ENCODE measurements at regions not wholly inside any gene's neighbourhood (a gene's known extent, or its start where the extent isn't known, plus 50 kb on each side); places are given as distances from the start of the nearest gene placed in this dataset.

DNA sequence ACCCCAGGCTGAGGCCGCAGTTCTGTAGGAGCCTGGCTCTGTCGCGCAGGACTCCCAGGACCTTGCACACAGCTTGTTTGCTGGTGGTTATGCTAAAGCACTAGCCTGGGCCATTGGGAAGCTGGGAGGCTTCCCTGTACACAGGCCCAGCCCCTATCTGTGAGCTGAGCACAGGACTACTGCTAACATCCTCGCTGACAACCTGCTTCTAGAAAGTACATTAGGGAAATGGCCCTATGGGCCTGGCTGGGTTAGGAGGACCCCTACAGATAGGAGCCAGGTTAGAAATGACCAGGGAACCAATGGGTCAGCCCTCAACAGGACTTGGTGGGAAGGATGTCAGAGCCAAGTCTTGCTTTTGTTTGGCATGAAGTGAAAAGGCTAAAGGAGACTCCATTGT, 219.4 kb upstream of the LNX1 start:
- H3K4me1 ChIP-seq (ENCODE audit: insufficient read depth), result no peaks in the 10 kb centered on the region
- H3K9me2 ChIP-seq (replicated peaks; ENCODE audit: insufficient read depth), result no peaks in the 10 kb centered on the region
- H3K9me3 ChIP-seq (ENCODE audit: low read depth), result no peaks in the 10 kb centered on the region
- no peaks in the 10 kb centered on the region for H3K27me3 ChIP-seq
- H3K4me3 ChIP-seq, result no peak overlapping the region
- H3K27ac ChIP-seq, result no peak overlapping the region
- 99% methylated on average over 4 of the region's 4 CpGs for whole genome bisulfite sequencing (ENCODE audit: low lambda C conversion rate, missing lambda C conversion rate)
- H2AFZ ChIP-seq, result no peak overlapping the region
- TF ChIP-seq EZH2phosphoT487 (IDR thresholded peaks at IDR 0.05; ENCODE audit: low read depth, severe bottlenecking, unreplicated experiment) (no peak), EZH2 (IDR thresholded peaks at IDR 0.05; ENCODE audit: borderline replicate concordance) (no peak)
- TF ChIP-seq, protein P1, sequence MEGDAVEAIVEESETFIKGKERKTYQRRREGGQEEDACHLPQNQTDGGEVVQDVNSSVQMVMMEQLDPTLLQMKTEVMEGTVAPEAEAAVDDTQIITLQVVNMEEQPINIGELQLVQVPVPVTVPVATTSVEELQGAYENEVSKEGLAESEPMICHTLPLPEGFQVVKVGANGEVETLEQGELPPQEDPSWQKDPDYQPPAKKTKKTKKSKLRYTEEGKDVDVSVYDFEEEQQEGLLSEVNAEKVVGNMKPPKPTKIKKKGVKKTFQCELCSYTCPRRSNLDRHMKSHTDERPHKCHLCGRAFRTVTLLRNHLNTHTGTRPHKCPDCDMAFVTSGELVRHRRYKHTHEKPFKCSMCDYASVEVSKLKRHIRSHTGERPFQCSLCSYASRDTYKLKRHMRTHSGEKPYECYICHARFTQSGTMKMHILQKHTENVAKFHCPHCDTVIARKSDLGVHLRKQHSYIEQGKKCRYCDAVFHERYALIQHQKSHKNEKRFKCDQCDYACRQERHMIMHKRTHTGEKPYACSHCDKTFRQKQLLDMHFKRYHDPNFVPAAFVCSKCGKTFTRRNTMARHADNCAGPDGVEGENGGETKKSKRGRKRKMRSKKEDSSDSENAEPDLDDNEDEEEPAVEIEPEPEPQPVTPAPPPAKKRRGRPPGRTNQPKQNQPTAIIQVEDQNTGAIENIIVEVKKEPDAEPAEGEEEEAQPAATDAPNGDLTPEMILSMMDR (IDR thresholded peaks at IDR 0.05; ENCODE audit: poor library complexity), result no peak
- no peak overlapping the region for H3K4me2 ChIP-seq
- H3K79me2 ChIP-seq, result no peaks in the 10 kb centered on the region
- H3K36me3 ChIP-seq (replicated peaks; ENCODE audit: insufficient read depth, low read depth), result no peaks in the 10 kb centered on the region
- no peak for DNase-seq (ENCODE audit: low spot score)
- H4K20me1 ChIP-seq (ENCODE audit: insufficient read depth, poor library complexity, severe bottlenecking), result no peaks in the 10 kb centered on the region

DNA sequence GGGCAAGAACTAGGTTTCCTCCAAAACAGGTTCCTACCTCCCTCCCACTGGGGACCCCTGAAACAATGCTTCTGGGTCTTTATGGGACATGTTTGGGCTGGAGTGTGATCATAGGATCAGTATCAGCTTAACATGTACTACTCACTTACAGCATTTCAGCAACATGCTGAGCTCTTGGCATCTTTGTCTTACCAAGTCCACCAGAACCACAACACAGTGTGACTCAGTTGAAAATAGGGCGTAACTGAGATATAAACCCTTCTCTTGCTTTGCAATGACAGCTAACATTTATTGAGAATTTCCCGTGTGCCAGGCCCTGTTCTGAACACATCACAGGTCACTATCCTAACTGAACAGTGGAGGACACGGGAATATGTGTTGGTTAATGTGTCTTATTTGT, 218.5 kb upstream of the LNX1 start:
- no peak for DNase-seq (ENCODE audit: low spot score)
- no peak overlapping the region for H3K27ac ChIP-seq
- no peaks in the 10 kb centered on the region for H3K36me3 ChIP-seq (replicated peaks; ENCODE audit: insufficient read depth, low read depth)
- no peaks in the 10 kb centered on the region for H3K4me1 ChIP-seq (ENCODE audit: insufficient read depth)
- no peak overlapping the region for H3K4me3 ChIP-seq
- TF ChIP-seq EZH2 (IDR thresholded peaks at IDR 0.05; ENCODE audit: borderline replicate concordance) (no peak), EZH2phosphoT487 (IDR thresholded peaks at IDR 0.05; ENCODE audit: low read depth, severe bottlenecking, unreplicated experiment) (no peak)
- TF ChIP-seq, protein P1 (IDR thresholded peaks at IDR 0.05; ENCODE audit: poor library complexity), result no peak
- no peaks in the 10 kb centered on the region for H3K9me3 ChIP-seq (ENCODE audit: low read depth)
- no peak overlapping the region for H3K4me2 ChIP-seq
- no peaks in the 10 kb centered on the region for H3K9me2 ChIP-seq (replicated peaks; ENCODE audit: insufficient read depth)
- WGBS (ENCODE audit: low lambda C conversion rate, missing lambda C conversion rate), result 93% methylated on average over 3 of the region's 3 CpGs
- H2AFZ ChIP-seq, result no peak overlapping the region
- no peaks in the 10 kb centered on the region for H3K27me3 ChIP-seq
- no peaks in the 10 kb centered on the region for H4K20me1 ChIP-seq (ENCODE audit: insufficient read depth, poor library complexity, severe bottlenecking)
- H3K79me2 ChIP-seq, result no peaks in the 10 kb centered on the region

DNA sequence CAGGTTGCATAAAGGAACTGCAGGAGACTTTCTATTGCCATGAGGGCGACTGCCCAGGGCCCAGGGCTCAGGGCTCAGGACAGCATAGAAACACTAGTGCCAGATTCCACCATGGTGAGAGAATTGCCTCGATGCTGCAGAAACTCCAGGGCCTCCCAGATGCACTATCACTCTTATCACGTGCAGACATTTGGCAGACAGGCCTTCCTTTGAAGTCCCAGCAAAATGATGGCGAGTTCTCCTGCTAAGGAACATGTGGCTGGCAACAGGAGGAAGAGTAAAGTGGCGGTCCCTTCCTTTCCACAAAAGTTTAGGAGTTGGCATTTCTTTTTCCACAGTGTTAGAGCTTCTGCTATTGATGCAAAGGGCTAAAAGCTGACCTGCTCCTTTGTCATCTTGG, 214.0 kb upstream of the LNX1 start:
- no peaks in the 10 kb centered on the region for H3K79me2 ChIP-seq
- H3K4me1 ChIP-seq (ENCODE audit: insufficient read depth), result no peaks in the 10 kb centered on the region
- no peak overlapping the region for H3K27ac ChIP-seq
- H3K27me3 ChIP-seq, result no peaks in the 10 kb centered on the region
- no peaks in the 10 kb centered on the region for H3K9me2 ChIP-seq (replicated peaks; ENCODE audit: insufficient read depth)
- H3K36me3 ChIP-seq (replicated peaks; ENCODE audit: insufficient read depth, low read depth), result no peaks in the 10 kb centered on the region
- no peak overlapping the region for H2AFZ ChIP-seq
- H3K9me3 ChIP-seq (ENCODE audit: low read depth), result no peaks in the 10 kb centered on the region
- 57% methylated on average over 5 of the region's 5 CpGs for WGBS (ENCODE audit: low lambda C conversion rate, missing lambda C conversion rate)
- no peaks in the 10 kb centered on the region for H4K20me1 ChIP-seq (ENCODE audit: insufficient read depth, poor library complexity, severe bottlenecking)
- no peak for DNase-seq (ENCODE audit: low spot score)
- no peak overlapping the region for H3K4me2 ChIP-seq
- TF ChIP-seq EZH2 (IDR thresholded peaks at IDR 0.05; ENCODE audit: borderline replicate concordance) (no peak), EZH2phosphoT487 (IDR thresholded peaks at IDR 0.05; ENCODE audit: low read depth, severe bottlenecking, unreplicated experiment) (no peak)
- TF ChIP-seq, protein P1 (IDR thresholded peaks at IDR 0.05; ENCODE audit: poor library complexity), result no peak
- H3K4me3 ChIP-seq, result no peak overlapping the region

DNA sequence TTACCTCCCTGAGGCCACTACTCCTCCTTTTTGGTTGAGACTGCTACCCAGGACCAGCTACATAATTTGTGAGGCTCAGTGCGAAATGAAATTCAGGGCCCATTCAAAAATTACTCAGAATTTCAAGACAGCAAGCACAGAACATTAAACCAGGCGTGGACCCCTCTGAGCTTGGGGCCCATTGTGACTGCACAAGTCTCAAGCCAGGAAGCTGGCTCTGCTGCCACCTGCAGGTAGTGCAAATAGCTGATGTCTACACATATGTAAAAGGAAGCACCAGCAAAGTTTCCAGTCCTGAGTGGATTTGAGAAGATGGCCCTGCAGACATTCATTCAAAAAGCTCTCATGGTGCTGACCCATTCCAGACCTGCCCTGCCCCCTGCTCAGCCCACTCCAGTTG, 213.4 kb upstream of the LNX1 start:
- no peaks in the 10 kb centered on the region for H3K4me1 ChIP-seq (ENCODE audit: insufficient read depth)
- H3K36me3 ChIP-seq (replicated peaks; ENCODE audit: insufficient read depth, low read depth), result no peaks in the 10 kb centered on the region
- H3K9me3 ChIP-seq (ENCODE audit: low read depth), result no peaks in the 10 kb centered on the region
- no peak overlapping the region for H3K4me3 ChIP-seq
- peak; percentile 43 for DNase-seq (ENCODE audit: low spot score)
- no peaks in the 10 kb centered on the region for H3K9me2 ChIP-seq (replicated peaks; ENCODE audit: insufficient read depth)
- no peaks in the 10 kb centered on the region for H4K20me1 ChIP-seq (ENCODE audit: insufficient read depth, poor library complexity, severe bottlenecking)
- no peak overlapping the region for H3K4me2 ChIP-seq
- TF ChIP-seq EZH2phosphoT487 (IDR thresholded peaks at IDR 0.05; ENCODE audit: low read depth, severe bottlenecking, unreplicated experiment) (no peak), EZH2 (IDR thresholded peaks at IDR 0.05; ENCODE audit: borderline replicate concordance) (no peak)
- TF ChIP-seq, protein P1 (IDR thresholded peaks at IDR 0.05; ENCODE audit: poor library complexity), result peak; percentile 30
- H2AFZ ChIP-seq, result no peak overlapping the region
- no peaks in the 10 kb centered on the region for H3K27me3 ChIP-seq
- 71% methylated on average over 2 of the region's 2 CpGs for WGBS (ENCODE audit: low lambda C conversion rate, missing lambda C conversion rate)
- H3K27ac ChIP-seq, result no peak overlapping the region
- H3K79me2 ChIP-seq, result no peaks in the 10 kb centered on the region

Measured in hepatocyte (in vitro differentiated cells).